ENCODE measurements at regions not wholly inside any gene's neighbourhood (a gene's known extent, or its start where the extent isn't known, plus 50 kb on each side); places are given as distances from the start of the nearest gene placed in this dataset.

GRCh38 chr2:190802626-190803209 is 77.9 kb upstream of the GLS start:
- TF ChIP-seq, protein P1, sequence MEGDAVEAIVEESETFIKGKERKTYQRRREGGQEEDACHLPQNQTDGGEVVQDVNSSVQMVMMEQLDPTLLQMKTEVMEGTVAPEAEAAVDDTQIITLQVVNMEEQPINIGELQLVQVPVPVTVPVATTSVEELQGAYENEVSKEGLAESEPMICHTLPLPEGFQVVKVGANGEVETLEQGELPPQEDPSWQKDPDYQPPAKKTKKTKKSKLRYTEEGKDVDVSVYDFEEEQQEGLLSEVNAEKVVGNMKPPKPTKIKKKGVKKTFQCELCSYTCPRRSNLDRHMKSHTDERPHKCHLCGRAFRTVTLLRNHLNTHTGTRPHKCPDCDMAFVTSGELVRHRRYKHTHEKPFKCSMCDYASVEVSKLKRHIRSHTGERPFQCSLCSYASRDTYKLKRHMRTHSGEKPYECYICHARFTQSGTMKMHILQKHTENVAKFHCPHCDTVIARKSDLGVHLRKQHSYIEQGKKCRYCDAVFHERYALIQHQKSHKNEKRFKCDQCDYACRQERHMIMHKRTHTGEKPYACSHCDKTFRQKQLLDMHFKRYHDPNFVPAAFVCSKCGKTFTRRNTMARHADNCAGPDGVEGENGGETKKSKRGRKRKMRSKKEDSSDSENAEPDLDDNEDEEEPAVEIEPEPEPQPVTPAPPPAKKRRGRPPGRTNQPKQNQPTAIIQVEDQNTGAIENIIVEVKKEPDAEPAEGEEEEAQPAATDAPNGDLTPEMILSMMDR (IDR thresholded peaks at IDR 0.05): no peak
- TF ChIP-seq EP300 (IDR thresholded peaks at IDR 0.05; ENCODE audit: low read depth) (no peak), POLR2AphosphoS5 (IDR thresholded peaks at IDR 0.05) (no peak), POLR2A (IDR thresholded peaks at IDR 0.05) (no peak)
- intact Hi-C loops (cut with DNase I; ENCODE audit: low total_unique reads): no loop called here
- Histone ChIP-seq H3K27ac (no peak overlapping the region), H3K36me3 (no peaks in the 10 kb centered on the region), H3K4me1 (no peaks in the 10 kb centered on the region), H3K27me3 (no peaks in the 10 kb centered on the region), H3K9me3 (no peaks in the 10 kb centered on the region), H3K4me3 (no peak overlapping the region)
- no peak for DNase-seq
- WGBS, 2 donors (ENCODE audit: low coverage in 1 of 2): 67 to 76% methylated on average over 1 of the region's 1 CpG
- in situ Hi-C loops (cut with MboI; ENCODE audit: low pct_ligation_motif_present in 1 of 4, low pct_unique_long_range_greater_than_20kb in 1 of 4, low sequenced_read_pairs in 3 of 4): loop anchor here in 1 of 4 donors (25.0 kb wide), 1 partner anchor 415 kb away; no protein-coding TSS in a partner anchor

GRCh38 chr2:190804182-190804795 is 76.3 kb upstream of the GLS start:
- in situ Hi-C loops (cut with MboI; ENCODE audit: low pct_ligation_motif_present in 1 of 4, low pct_unique_long_range_greater_than_20kb in 1 of 4, low sequenced_read_pairs in 3 of 4) (loop anchor here in 1 of 4 donors (25.0 kb wide), 1 partner anchor 417 kb away; no protein-coding TSS in a partner anchor), intact Hi-C loops (cut with DNase I; ENCODE audit: low total_unique reads) (no loop called here)
- Histone ChIP-seq H3K4me1 (peaks cover under 1 to 8% (median 2%) of the 10 kb centered on the region in 4 donors), H3K9me3 (no peaks in the 10 kb centered on the region), H3K4me3 (no peak overlapping the region), H3K27me3 (no peaks in the 10 kb centered on the region), H3K36me3 (no peaks in the 10 kb centered on the region), H3K27ac (no peak overlapping the region)
- no peak for DNase-seq
- no peak for TF ChIP-seq EP300 (IDR thresholded peaks at IDR 0.05; ENCODE audit: low read depth)
- TF ChIP-seq, protein P1 (IDR thresholded peaks at IDR 0.05): peak; percentile 47 to 64 (median 48)
- 58 to 59% methylated on average over 5 of the region's 5 CpGs for WGBS, 2 donors (ENCODE audit: low coverage in 1 of 2)

- no peak for DNase-seq
- WGBS, 2 donors (ENCODE audit: low coverage in 1 of 2): 90 to 100% methylated on average over 1 of the region's 1 CpG
- no peak for TF ChIP-seq POLR2A (IDR thresholded peaks at IDR 0.05)
- TF ChIP-seq POLR2AphosphoS5 (IDR thresholded peaks at IDR 0.05): no peak
- TF ChIP-seq, protein P1 (IDR thresholded peaks at IDR 0.05): no peak
- no peak for TF ChIP-seq EP300 (IDR thresholded peaks at IDR 0.05; ENCODE audit: low read depth)
- no peak overlapping the region for H3K27ac ChIP-seq
- H3K9me3 ChIP-seq: no peaks in the 10 kb centered on the region
- no peaks in the 10 kb centered on the region for H3K36me3 ChIP-seq
- intact Hi-C loops (cut with DNase I; ENCODE audit: low total_unique reads) (no loop called here), in situ Hi-C loops (cut with MboI; ENCODE audit: low pct_ligation_motif_present in 1 of 4, low pct_unique_long_range_greater_than_20kb in 1 of 4, low sequenced_read_pairs in 3 of 4) (loop anchor here in 1 of 4 donors (25.0 kb wide), 1 partner anchor 418 kb away; no protein-coding TSS in a partner anchor)
- no peaks in the 10 kb centered on the region for H3K27me3 ChIP-seq
- no peak overlapping the region for H3K4me3 ChIP-seq
- H3K4me1 ChIP-seq: peaks cover 3 to 16% (median 9%) of the 10 kb centered on the region in 4 donors
Measured at GRCh38 chr2:190805126-190805525, 75.5 kb upstream of the GLS start.

DNA sequence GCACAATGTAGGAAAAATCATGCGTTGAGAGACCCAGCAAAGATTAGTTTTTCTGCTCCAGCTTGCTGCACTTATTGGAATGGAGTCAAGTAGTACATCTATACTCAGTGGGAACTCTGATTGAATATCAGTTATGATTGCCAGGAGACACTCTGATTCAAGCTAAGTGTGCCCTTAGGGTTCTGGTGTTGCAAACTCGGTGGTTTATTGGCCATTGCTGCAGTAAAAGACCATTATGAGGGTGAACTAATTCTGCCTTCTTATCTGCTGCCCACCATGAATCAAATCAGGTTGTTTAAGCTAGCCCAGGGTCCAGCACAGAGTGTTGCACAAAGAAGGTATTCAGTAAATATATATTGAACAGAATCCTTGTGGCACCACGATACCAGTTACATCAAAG is 74.8 kb upstream of the GLS start:
- in situ Hi-C loops (cut with MboI; ENCODE audit: low pct_ligation_motif_present in 1 of 4, low pct_unique_long_range_greater_than_20kb in 1 of 4, low sequenced_read_pairs in 3 of 4): loop anchor here in 1 of 4 donors (25.0 kb wide), 1 partner anchor 419 kb away; no protein-coding TSS in a partner anchor
- TF ChIP-seq POLR2AphosphoS5 (IDR thresholded peaks at IDR 0.05) (no peak), POLR2A (IDR thresholded peaks at IDR 0.05) (no peak), EP300 (IDR thresholded peaks at IDR 0.05; ENCODE audit: low read depth) (no peak)
- TF ChIP-seq, protein P1 (IDR thresholded peaks at IDR 0.05): no peak

More for the DNA sequence above, 74.8 kb upstream of the GLS start:
- no peaks in the 10 kb centered on the region for H3K9me3 ChIP-seq
- no peaks in the 10 kb centered on the region for H3K36me3 ChIP-seq
- DNase-seq: no peak
- peaks cover 3 to 22% (median 11%) of the 10 kb centered on the region in 4 donors for H3K4me1 ChIP-seq
- H3K4me3 ChIP-seq: no peak overlapping the region
- intact Hi-C loops (cut with DNase I; ENCODE audit: low total_unique reads): no loop called here
- no peak overlapping the region for H3K27ac ChIP-seq
- WGBS, 2 donors (ENCODE audit: low coverage in 1 of 2): 80 to 90% methylated on average over 2 to 3 of the region's 3 CpGs
- H3K27me3 ChIP-seq: no peaks in the 10 kb centered on the region

Data from transverse colon (tissue), 4 donors.